ENCODE measurements at regions not wholly inside any gene's neighbourhood (a gene's known extent, or its start where the extent isn't known, plus 50 kb on each side); places are given as distances from the start of the nearest gene placed in this dataset.

- TF ChIP-seq EZH2 (IDR thresholded peaks at IDR 0.05; ENCODE audit: borderline replicate concordance, insufficient read depth, low read depth, low read length, poor library complexity, severe bottlenecking) (no peak), CTCF (IDR thresholded peaks at IDR 0.05) (no peak)
Observed at GRCh38 chr4:114034189-114034588, 54.7 kb upstream of the ARSJ start.
